ENCODE measurements at regions not wholly inside any gene's neighbourhood (a gene's known extent, or its start where the extent isn't known, plus 50 kb on each side); places are given as distances from the start of the nearest gene placed in this dataset.

- DNase-seq (ENCODE audit: low spot score), result no peak
Observed at GRCh38 chr4:92111493-92111892, 192.3 kb upstream of the GRID2 start.

DNA sequence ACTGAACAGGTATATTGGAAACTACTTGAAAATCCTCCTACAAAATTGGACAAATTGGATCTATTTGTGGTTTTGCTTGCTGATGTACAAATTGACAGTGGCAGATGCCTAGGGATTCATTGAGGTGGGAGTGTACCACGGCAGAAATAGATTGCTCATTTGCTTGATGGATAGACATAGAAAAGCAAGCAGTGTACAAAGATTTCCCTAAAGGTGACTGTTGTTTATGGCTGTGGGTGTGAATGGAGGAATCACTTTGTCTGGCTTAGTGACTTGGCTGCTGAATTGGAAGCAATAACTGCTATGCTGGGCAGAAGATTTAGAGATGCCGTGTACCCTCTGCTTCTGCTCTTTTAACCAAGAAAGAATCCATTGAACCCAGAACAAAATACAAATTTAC, 191.0 kb upstream of the GRID2 start:
- DNase-seq (ENCODE audit: low spot score), result no peak

- DNase-seq (ENCODE audit: low spot score), result no peak
Observed at GRCh38 chr4:92120810-92121498, 182.8 kb upstream of the GRID2 start.

DNA sequence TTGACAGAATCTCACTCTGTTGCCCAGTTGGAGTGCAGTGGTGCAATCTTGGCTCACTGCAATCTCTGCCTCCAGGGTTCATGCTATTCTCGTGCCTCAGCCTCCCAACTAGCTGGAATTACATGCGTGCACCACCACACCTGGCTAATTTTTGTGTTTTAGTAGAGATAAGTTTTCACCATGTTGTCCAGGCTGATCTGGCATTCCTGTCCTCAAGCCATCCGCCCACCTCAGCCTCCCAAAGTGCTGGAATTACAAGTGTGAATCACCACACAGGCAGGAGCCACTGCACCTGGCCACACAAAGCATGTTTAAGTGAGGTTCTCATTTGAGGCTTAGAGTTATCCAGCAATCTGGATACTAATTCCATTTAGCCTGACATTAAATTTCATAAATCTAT, 180.9 kb upstream of the GRID2 start:
- no peak for DNase-seq (ENCODE audit: low spot score)

DNA sequence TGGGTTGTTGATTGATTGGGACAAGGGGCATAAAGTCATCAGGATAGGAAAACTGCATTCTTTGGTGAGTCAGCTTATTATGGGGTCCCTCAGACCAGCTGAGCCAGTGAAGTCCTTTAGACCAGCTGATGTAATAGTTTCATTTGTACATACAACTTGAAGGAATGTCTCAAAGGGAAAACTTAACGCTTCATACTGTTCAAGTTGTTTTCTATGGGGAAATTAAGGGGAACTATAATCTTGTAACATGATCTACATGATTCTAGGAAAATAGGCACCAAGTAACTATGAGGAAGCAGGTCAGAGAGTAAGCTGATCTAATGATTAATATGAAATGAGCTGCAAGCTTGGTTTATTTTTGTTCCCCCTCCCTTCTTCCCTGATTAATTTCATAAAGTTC, 175.1 kb upstream of the GRID2 start:
- no peak for DNase-seq (ENCODE audit: low spot score)

GRCh38 chr4:92129408-92129994, 174.3 kb upstream of the GRID2 start:
- DNase-seq (ENCODE audit: low spot score), result no peak

- no peak for DNase-seq (ENCODE audit: low spot score)
Observed at GRCh38 chr4:92136434-92136833, 167.3 kb upstream of the GRID2 start.

DNA sequence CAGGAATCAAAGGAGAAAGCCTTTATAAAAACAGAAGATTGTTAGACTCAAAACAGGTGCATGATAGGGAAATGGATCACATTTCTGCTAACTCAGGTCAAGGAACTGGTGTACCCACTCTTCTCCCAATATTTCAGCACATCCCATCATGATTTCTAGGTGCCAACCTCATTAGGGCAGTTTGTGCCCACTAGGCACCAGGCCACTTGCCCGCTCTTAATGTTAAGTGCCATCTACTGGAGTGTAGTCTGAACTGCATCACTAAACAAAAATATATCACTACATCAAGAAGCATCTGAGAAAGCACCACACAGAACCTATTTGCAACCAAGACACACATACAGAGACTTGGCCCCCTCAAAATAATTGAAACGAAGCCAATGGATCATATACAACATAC, 140.4 kb upstream of the GRID2 start:
- no peak for DNase-seq (ENCODE audit: low spot score)

GRCh38 chr4:92170340-92170739, 133.4 kb upstream of the GRID2 start:
- DNase-seq (ENCODE audit: low spot score), result no peak

GRCh38 chr4:92172203-92172602, 131.6 kb upstream of the GRID2 start:
- DNase-seq (ENCODE audit: low spot score), result no peak

- DNase-seq (ENCODE audit: low spot score), result no peak
Observed at GRCh38 chr4:92175250-92175649, 128.5 kb upstream of the GRID2 start.

DNA sequence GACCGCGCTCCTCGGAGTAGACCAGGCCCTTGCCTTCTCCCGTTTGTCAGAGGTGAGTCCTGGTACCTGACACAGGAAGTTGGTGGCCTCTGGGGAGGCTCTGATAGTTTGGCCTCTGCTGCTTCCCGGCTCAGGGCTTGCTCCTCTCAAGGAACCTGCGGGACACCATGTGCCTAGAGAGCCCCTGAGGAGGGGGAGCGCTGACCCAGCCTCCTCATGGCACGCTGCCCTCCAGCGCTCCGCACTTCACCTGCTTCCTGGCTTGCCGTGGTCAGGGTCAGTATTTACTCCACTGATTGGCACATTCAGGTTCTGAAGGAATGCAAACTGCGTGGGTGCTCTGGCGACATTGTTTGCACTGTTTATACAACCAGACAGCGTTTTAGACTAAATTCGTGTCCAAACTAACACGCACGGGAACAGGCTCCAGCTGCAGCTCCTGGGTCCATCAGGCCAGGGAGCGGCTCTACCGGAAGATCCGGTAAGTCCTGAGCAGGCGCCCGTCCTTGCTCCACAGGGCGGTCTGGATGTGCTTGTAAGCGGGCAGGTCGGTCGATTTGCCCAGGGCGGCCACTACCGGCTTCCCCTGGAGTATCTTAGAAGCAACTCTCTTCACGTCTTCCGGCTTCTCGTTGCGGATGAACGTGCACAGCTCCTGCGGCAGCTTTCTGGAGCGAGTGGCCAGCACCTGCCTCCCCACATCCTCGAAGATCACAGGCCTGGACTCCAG, 121.6 kb upstream of the GRID2 start:
- DNase-seq (ENCODE audit: low spot score), result no peak

GRCh38 chr4:92182736-92183407, 120.9 kb upstream of the GRID2 start:
- no peak for DNase-seq (ENCODE audit: low spot score)

DNA sequence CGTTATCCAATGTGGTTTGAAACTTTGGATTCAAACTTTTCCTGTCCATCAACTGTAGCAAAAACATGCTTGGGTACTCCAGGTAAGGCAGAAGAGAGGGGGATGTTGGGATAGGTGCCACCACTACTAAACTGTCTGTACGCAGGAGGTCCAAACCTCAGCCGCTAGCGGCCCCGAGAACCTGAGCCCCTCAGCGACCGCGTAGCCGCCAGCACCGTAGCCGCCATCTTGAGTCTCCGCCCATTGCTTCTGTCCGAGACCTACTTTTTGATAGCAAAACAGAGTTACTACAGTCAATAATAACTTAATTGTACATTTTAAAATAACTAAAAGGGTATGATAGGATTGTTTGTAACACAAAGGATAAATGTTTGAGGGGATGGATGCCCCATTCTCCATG, 119.9 kb upstream of the GRID2 start:
- DNase-seq (ENCODE audit: low spot score), result no peak

DNA sequence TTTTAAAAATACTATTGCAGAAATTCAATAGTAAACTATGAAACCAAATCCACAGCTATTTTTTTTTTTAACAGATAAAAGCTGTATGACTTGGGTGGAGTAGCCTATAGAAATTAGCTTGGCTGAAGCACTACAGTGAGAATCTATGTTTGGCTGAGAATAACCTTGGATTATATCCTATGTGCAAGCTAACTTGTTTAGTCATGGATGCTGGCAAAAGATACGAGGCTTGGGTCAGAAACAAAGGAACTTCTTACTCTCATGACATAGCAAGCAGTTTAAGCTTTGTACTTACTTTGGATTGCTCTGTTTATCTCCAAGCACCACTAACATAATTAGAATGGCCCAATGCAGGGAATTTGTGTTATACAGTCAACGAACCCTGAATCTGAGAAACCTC, 119.2 kb upstream of the GRID2 start:
- DNase-seq (ENCODE audit: low spot score), result no peak

- DNase-seq (ENCODE audit: low spot score), result no peak
Observed at GRCh38 chr4:92186239-92186638, 117.5 kb upstream of the GRID2 start.

GRCh38 chr4:92189146-92189545, 114.6 kb upstream of the GRID2 start:
- DNase-seq (ENCODE audit: low spot score), result no peak

DNA sequence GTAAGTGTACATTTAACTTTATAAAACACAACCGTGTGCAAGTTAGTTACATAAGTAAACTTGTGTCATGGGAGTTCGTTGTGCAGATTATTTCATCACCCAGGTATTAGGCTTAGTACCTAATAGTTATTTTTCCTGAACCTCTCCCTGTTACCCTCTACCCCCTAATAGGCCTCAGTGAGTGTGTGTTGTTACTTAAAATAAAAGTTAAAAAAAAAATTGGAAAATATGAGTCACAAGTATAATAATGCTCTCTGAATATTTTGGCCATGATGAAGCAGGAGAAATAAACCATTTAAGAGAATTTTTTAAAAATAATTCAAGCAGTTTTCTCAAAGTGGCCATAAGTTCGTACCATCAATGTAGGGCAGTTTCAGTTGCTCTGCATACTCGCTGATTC, 105.1 kb upstream of the GRID2 start:
- DNase-seq (ENCODE audit: low spot score), result no peak

DNA sequence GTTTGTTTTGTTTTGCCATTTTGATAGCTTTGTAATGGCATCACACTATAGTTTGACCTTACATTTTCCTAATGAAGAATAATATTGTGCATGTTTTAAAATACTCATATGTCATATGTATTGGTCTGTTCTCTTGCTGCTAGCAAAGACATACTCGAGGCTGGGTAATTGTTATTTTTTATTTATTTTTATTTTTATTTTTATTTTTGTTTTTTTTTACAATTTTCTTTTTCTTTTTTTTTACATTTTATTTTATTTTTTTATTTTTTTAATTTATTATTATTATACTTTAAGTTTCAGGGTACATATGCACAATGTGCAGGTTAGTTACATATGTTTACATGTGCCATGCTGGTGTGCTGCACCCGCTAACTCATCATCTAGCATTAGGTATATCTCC, 104.6 kb upstream of the GRID2 start:
- DNase-seq (ENCODE audit: low spot score), result no peak

DNA sequence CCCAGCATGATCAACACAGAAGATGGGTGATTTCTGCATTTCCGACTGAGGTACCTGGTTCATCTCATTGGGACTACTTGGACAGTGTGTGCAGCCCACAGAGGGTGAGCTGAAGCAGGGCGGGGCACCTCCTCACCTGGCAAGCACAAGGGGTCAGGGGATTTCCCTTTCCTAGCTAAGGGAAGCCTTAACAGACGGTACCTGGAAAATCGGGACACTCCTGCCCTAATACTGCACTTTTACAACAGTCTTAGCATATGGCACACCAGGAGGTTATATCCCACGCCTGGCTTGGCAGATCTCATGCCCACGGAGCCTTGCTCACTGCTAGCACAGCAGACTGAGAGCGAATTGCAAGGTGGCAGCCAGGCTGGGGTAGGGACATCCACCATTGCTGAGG, 92.9 kb upstream of the GRID2 start:
- DNase-seq (ENCODE audit: low spot score), result no peak

GRCh38 chr4:92215476-92215875, 88.3 kb upstream of the GRID2 start:
- no peak for DNase-seq (ENCODE audit: low spot score)

GRCh38 chr4:92231511-92231910, 72.3 kb upstream of the GRID2 start:
- no peak for DNase-seq (ENCODE audit: low spot score)

- no peak for DNase-seq (ENCODE audit: low spot score)
Observed at GRCh38 chr4:92232566-92232965, 71.2 kb upstream of the GRID2 start.

All from AG20443 (cell line).